ENCODE measurements at regions not wholly inside any gene's neighbourhood (a gene's known extent, or its start where the extent isn't known, plus 50 kb on each side); places are given as distances from the start of the nearest gene placed in this dataset.

- Histone ChIP-seq H3K4me3 (no peak overlapping the region), H3K27me3 (no peaks in the 10 kb centered on the region), H3K9me3 (no peaks in the 10 kb centered on the region), H3K27ac (no peak overlapping the region), H3K36me3 (ENCODE audit: low read depth, missing control alignments) (no peaks in the 10 kb centered on the region), H3K4me1 (no peaks in the 10 kb centered on the region)
- TF ChIP-seq CTCF (IDR thresholded peaks at IDR 0.05) (no peak), POLR2A (IDR thresholded peaks at IDR 0.05) (no peak)
- no peak for DNase-seq
- 64 to 70% methylated on average over 3 of the region's 3 CpGs for WGBS, 2 donors
- intact Hi-C loops (cut with DNase I; ENCODE audit: low total_unique reads): no loop called here
Observed at GRCh38 chr6:137413482-137413881, 80.7 kb downstream of the OLIG3 start.

GRCh38 chr6:137412562-137412961, 81.6 kb downstream of the OLIG3 start:
- no peak overlapping the region for H3K4me3 ChIP-seq
- H3K27ac ChIP-seq: no peak overlapping the region
- no peaks in the 10 kb centered on the region for H3K4me1 ChIP-seq
- WGBS, 2 donors: 60 to 70% methylated on average over 4 of the region's 4 CpGs
- DNase-seq: no peak
- H3K36me3 ChIP-seq (ENCODE audit: low read depth, missing control alignments): no peaks in the 10 kb centered on the region
- no peaks in the 10 kb centered on the region for H3K9me3 ChIP-seq
- H3K27me3 ChIP-seq: no peaks in the 10 kb centered on the region
- intact Hi-C loops (cut with DNase I; ENCODE audit: low total_unique reads): no loop called here
- no peak for TF ChIP-seq POLR2A (IDR thresholded peaks at IDR 0.05)

- Histone ChIP-seq H3K4me1 (no peaks in the 10 kb centered on the region), H3K27ac (no peak overlapping the region), H3K36me3 (ENCODE audit: low read depth, missing control alignments) (no peaks in the 10 kb centered on the region), H3K9me3 (no peaks in the 10 kb centered on the region), H3K4me3 (no peak overlapping the region), H3K27me3 (no peaks in the 10 kb centered on the region)
- no peak for DNase-seq
- 93% methylated on average over 2 of the region's 2 CpGs for WGBS, 2 donors
- TF ChIP-seq POLR2A (IDR thresholded peaks at IDR 0.05) (no peak), CTCF (IDR thresholded peaks at IDR 0.05) (no peak)
- intact Hi-C loops (cut with DNase I; ENCODE audit: low total_unique reads): no loop called here
Observed at GRCh38 chr6:137409266-137409777, 84.9 kb downstream of the OLIG3 start.

- Histone ChIP-seq H3K4me1 (no peaks in the 10 kb centered on the region), H3K4me3 (no peak overlapping the region), H3K9me3 (no peaks in the 10 kb centered on the region), H3K36me3 (ENCODE audit: low read depth, missing control alignments) (no peaks in the 10 kb centered on the region), H3K27ac (no peak overlapping the region), H3K27me3 (no peaks in the 10 kb centered on the region)
- WGBS, 2 donors: 85 to 88% methylated on average over 1 of the region's 1 CpG
- no peak for DNase-seq
- intact Hi-C loops (cut with DNase I; ENCODE audit: low total_unique reads): no loop called here
- TF ChIP-seq POLR2A (IDR thresholded peaks at IDR 0.05): no peak
- no peak for TF ChIP-seq CTCF (IDR thresholded peaks at IDR 0.05)
Observed at GRCh38 chr6:137407816-137408215, 86.4 kb downstream of the OLIG3 start.

GRCh38 chr6:137405806-137406205, 88.4 kb downstream of the OLIG3 start:
- no peak for DNase-seq
- Histone ChIP-seq H3K4me1 (no peaks in the 10 kb centered on the region), H3K27ac (no peak overlapping the region), H3K36me3 (ENCODE audit: low read depth, missing control alignments) (no peaks in the 10 kb centered on the region), H3K9me3 (no peaks in the 10 kb centered on the region), H3K27me3 (no peaks in the 10 kb centered on the region), H3K4me3 (no peak overlapping the region)
- no peak for TF ChIP-seq POLR2A (IDR thresholded peaks at IDR 0.05)
- no peak for TF ChIP-seq CTCF (IDR thresholded peaks at IDR 0.05)
- intact Hi-C loops (cut with DNase I; ENCODE audit: low total_unique reads): no loop called here

Measured in testis (tissue), 2 donors.